GM18505 (cell line): ENCODE measurements at regions not wholly inside any gene's neighbourhood (a gene's known extent, or its start where the extent isn't known, plus 50 kb on each side); places are given as distances from the start of the nearest gene placed in this dataset.
"Not testable (repeated sequence)": the region's sequence is repeated elsewhere in the genome, so short reads cannot be mapped to it uniquely, and the experiment has no call there.

Experiments used
- ATAC-seq: cut with Tn5 transposase; IDR thresholded peaks from one replicate; pipeline ENCODE4 v1.9.1; 2021; ENCODE audit not compliant: unreplicated experiment
- POLR2A ChIP-seq: IDR thresholded peaks from 4 replicates; pipeline ENCODE4 v1.6.1; 2011; ENCODE audit warnings: borderline replicate concordance; ENCODE audit not compliant: insufficient read depth, insufficient read length; ENCODE audit errors: extremely low read depth

DNA sequence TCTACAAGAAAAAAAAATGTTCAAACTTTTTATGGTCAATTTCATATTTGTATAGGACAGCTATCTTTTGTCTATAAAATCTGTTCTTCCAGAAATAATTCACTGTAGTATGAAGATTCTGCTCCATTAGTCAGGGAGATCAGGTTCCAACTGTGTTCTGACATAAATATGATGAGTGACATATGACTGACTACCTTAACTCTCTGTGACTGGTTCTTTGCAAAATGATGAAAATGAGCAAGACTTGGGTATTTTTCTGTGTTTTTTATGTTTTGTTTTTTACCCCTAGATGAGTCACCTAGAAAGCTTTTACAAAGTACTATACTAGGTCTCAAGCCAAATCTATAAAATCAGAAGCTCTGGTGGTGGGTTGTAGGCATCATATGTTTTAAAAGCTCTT lies 229.6 kb downstream of the MMUT start:
- ATAC-seq: no peak
- no peak for TF ChIP-seq POLR2A

- no peak for TF ChIP-seq POLR2A
- ATAC-seq: no peak
These were observed 237.6 kb downstream of the MMUT start for GRCh38 chr6:49225471-49225870.

DNA sequence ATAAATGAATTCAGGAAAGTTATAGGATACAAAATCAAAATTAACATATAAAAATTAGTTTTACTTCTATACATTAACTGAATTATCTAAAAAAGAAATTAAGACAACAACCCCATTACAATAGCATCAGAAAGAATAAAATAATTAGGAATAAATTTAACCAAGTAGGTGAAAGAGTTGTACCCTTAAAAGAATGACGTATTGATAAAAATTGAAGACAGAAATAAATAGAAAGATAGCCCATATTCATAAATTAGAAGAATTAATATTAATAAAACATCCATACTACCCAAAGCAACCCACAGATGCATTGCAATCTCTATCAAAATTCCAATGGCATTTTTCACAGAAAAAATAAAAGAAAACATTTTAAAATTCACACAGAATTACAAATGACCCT lies 242.8 kb downstream of the MMUT start:
- no peak for TF ChIP-seq POLR2A
- no peak for ATAC-seq

DNA sequence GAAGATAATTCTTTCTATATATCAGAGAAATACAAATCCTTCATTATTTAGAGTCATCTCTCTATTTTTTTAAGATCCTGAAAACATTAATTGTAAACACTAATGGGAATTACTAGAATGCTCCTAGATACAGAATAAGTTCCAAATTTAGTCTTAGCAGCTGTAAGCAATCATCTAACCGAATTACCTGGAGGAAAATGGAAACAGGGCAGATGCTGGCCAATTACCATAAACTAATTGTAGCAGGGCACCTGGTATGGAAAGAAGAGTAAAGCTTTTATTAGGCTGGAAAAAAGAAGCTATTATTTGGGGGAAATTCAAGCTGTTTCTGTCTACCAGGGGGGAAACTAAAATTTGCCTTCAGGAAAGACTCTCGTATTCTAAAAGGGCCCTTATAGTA lies 257.5 kb downstream of the MMUT start:
- TF ChIP-seq POLR2A: no peak
- no peak for ATAC-seq

DNA sequence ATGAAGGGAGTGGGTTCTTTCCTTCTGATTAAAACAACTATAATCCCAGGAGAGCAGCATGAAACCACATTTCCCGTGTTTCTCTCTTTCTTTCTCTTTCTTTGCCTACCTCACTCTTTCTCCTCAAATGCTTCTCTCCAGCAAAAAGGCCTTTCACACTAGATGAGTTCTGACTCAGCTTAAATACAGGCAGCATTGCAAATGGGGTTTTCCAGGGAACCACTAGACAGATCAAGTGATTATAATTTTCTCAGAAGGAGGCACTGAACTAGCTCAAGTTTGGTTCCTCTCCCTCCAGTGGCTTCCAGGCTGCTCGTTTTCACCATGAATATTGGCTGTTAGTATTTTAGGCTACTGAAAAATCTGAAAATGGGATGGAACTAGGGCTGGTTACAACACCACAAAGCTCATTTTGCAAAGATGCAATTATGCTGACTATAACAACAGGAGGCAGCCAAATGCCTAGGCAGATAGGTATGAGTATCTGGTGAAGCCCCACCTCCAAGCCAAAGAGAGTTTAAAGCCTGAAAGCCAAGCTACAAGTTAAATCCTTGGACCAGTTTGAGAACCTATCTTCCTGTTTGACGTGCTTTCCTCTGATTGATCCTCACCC lies 260.0 kb downstream of the MMUT start:
- TF ChIP-seq POLR2A: no peak
- ATAC-seq: no peak

- ATAC-seq: no peak
- TF ChIP-seq POLR2A: no peak
These were observed 265.0 kb downstream of the MMUT start for GRCh38 chr6:49198015-49198414.

DNA sequence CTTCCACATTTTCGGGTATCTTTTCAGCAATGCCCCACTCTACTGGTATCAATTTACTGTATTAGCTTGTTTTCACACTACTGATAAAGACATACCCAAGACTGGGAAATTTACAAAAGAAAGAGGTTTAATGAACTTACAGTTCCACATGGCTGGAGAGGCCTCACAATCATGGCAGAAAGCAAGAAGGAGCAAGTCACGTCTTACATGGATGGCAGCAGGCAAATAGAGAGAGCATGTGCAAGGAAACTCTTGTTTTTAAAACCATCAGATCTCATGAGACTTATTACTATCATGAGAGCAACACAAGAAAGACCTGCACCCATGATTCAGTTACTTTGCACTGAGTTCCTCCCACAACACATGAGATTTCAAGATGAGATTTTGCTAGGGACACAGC lies 300.7 kb downstream of the MMUT start:
- ATAC-seq: not testable (repeated sequence)

DNA sequence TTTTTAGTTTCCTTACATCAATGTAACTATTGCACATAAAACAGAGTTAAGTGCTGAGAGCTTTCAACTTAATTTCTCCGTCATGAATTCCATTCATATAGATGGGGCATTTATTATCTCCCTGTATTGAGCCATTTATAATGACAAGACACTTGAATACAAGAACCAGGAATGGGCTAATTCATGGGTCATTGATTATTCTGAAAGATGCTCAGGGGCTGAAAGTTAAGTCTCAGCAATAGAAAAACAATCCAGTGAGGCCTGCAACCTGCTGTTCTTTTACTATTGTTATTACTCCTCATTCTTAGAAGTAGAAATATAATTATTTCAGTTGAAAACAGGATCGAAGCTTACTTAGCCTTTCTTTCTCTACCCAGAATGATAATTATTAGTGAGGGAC lies 307.7 kb downstream of the MMUT start:
- ATAC-seq: no peak
- TF ChIP-seq POLR2A: no peak

DNA sequence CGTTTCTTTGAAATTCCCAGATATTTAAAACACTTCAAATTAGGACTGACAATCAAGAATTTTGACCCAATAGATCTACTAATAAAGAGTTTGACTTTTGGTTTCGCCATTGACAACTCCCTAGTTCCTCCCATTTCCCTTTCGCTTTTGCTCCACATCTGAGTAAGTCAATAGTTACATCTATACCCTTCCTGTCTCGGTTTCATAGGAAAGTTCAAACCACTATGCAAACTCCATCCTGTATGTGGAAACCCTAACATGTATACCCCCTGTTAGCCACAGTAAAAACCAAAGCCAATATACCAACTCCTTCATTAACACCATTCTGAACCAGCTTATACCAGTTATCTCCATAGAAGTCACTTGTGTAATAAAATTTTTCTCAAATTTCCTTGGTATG lies 311.1 kb downstream of the MMUT start:
- no peak for TF ChIP-seq POLR2A
- ATAC-seq: no peak

- no peak for ATAC-seq
- no peak for TF ChIP-seq POLR2A
These were observed 311.6 kb downstream of the MMUT start for GRCh38 chr6:49151461-49151860.

- ATAC-seq: no peak
These were observed 312.0 kb downstream of the MMUT start for GRCh38 chr6:49151033-49151432.

DNA sequence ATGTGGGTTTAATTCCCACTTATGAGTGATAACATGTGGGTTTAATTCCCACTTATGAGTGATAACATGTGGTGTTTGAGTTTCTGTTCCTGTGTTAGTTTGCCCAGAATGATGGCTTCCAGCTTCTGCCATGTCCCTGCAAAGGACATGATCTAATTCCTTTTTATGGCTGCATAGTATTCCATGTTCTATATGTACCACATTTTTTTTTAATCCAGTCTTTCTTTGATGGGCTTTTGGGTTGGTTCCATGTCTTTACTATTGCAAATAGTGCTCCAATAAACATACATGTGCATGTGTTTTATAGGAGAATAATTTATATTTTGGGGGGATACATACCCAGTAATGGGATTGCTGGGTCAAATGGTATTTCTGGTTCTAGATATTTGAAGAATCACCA lies 317.8 kb downstream of the MMUT start:
- ATAC-seq: no peak
- no peak for TF ChIP-seq POLR2A

More at GRCh38 chr6:49151033-49151432, 312.0 kb downstream of the MMUT start:
- no peak for TF ChIP-seq POLR2A

GRCh38 chr6:49142421-49143151 lies 320.5 kb downstream of the MMUT start:
- no peak for ATAC-seq
- no peak for TF ChIP-seq POLR2A

DNA sequence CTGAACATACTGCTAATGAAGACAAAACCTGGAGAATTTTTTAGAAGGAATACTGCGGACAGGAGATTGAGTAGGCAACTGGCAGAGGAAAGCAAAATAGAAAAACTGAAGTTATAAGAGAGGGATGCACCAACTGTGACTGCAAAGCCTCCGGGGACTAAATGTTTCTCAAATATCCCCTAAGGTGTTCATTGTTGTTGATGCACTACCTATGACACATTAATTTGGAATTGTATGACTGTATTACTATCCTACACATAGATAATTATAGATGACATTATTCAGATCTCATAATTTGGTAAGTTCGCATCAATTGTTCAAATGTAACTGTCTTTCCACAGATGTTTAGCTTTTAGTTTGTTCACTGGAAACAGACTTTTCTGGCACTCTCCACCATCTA lies 341.1 kb downstream of the MMUT start:
- ATAC-seq: no peak
- no peak for TF ChIP-seq POLR2A
